CMK (cell line): ENCODE measurements at regions not wholly inside any gene's neighbourhood (a gene's known extent, or its start where the extent isn't known, plus 50 kb on each side); places are given as distances from the start of the nearest gene placed in this dataset.

Experiments
- DNase-seq: peaks from one replicate; pipeline ENCODE4 v3.0.0-alpha.2; 2010; ENCODE audit warnings: low read depth

GRCh38 chr17:79219208-79219935 is 144.7 kb downstream of the ENGASE start:
- no peak for DNase-seq

GRCh38 chr17:79218825-79219200 is 144.2 kb downstream of the ENGASE start:
- no peak for DNase-seq

GRCh38 chr17:79218175-79218824 is 143.7 kb downstream of the ENGASE start:
- DNase-seq = no peak

DNA sequence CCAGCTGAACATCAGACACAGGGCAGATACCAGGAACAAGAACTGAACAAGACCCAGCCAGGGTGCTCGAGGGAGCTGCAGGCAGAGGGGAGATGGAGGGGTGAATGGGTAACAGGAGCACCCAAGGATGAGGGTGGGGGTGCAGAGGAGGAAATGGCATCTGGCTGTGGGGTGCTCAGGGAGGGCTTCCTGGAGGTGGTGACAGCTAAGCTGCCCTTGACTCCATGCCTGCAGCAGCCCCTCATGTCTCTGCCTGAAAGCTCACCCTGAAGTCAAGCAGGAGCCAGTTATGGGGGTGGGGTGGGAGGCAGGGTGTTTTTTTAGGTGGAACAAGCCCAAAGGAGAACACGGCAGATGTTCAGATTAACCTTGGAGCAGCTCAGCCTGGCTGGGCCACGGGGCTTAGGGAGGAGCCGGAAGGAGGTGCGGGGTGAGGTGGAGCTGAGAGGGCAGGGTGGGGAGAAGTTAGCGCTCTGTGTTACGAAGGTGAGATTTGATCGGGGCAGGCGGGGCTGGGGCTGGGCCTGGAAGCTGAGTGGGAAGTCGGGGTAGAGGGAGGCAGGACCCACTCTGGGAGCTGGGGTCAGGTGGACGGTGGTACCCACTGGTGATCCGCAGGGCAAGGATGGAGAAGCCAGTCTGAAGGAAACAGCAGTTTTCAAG is 143.0 kb downstream of the ENGASE start:
- no peak for DNase-seq

- no peak for DNase-seq
Observed at GRCh38 chr17:79216826-79217225, 142.2 kb downstream of the ENGASE start.

DNA sequence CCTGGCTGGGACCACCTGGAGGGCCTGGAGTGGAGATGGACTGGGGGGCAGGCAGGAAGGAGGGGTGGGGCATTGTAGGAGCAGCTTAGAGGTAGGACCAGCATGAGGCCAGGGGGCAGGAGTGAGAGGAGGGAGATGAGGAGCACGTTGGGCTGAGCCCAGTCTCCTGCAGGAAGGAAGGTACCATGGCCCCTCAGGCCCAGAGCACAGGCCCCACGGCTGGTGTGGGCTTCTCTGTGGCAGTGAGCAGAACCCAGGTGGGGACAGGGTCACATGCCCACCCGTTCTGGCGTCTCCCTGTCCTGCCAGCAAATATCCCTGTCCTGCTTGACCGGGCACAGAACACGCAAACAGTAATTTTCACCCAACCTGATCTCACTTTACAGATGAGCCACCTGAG is 141.8 kb downstream of the ENGASE start:
- DNase-seq = no peak

- no peak for DNase-seq
Observed at GRCh38 chr17:79215631-79216030, 141.0 kb downstream of the ENGASE start.

GRCh38 chr17:79214940-79215604 is 140.4 kb downstream of the ENGASE start:
- DNase-seq = peak; percentile 8

- DNase-seq = no peak
Observed at GRCh38 chr17:79214459-79214858, 139.8 kb downstream of the ENGASE start.

- no peak for DNase-seq
Observed at GRCh38 chr17:79213305-79213704, 138.7 kb downstream of the ENGASE start.

- no peak for DNase-seq
Observed at GRCh38 chr17:79212149-79213087, 137.8 kb downstream of the ENGASE start.

DNA sequence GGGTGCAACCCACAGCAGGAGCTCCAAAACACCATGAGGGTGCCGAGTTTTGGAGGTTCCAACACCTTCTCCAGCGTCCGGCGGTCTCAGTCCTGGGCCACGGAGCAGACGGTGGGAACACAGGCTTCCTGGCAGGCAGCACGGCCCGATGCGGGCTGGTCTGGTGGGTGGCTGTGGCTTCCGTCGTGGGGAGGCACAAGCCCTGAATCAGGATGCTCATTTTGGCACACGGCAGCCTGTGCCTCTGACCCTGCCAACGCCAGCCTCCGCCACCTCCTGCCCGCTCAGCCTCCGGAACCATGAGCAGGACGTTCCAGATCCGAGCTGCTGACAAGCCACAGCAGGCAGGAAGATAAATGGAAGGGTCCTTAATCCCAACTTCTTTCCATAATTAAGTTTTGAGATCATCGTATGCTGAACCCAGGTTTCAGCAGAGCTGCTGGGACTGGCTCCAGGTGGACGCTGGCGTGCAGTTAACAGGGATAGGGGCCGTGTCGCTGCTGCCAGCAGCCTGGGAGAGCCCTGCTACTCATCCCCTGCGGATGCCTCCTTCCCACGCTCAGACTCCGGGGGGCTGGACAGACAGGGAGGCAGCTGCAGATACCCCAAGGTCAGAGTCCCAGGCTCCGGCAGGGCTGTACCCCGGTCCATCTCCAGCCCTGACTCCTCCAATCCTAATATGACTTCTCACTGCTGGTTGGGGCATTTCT is 136.6 kb downstream of the ENGASE start:
- DNase-seq = no peak

- DNase-seq = no peak
Observed at GRCh38 chr17:79210638-79211037, 136.0 kb downstream of the ENGASE start.

- no peak for DNase-seq
Observed at GRCh38 chr17:79207960-79208359, 133.3 kb downstream of the ENGASE start.

DNA sequence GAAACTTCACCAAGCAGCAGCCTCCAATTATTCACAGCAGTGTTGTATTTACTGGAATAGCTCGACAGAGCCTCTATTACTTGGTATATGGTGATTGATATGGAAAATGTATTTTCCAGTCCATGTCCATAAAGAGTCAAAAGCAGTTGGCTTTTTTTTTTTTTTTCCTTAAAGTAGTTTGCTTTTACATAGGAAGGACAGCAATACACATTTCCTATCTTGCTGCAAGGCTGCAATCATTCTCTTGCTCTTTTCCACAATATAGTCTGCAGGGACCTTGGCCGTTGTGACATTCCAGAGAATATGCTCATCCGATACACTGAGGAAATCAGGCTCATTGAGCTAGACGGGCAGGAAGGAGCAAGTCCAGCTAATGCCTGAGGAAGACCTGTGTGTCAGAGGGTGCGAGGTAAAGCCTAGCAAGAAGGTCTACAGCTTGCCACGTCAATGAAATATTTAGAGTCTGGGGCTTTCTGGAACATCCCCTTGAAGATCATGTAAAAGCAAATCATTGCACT is 131.1 kb downstream of the ENGASE start:
- no peak for DNase-seq

GRCh38 chr17:79204261-79204660 is 129.6 kb downstream of the ENGASE start:
- DNase-seq = no peak

GRCh38 chr17:79203657-79204056 is 129.0 kb downstream of the ENGASE start:
- no peak for DNase-seq

DNA sequence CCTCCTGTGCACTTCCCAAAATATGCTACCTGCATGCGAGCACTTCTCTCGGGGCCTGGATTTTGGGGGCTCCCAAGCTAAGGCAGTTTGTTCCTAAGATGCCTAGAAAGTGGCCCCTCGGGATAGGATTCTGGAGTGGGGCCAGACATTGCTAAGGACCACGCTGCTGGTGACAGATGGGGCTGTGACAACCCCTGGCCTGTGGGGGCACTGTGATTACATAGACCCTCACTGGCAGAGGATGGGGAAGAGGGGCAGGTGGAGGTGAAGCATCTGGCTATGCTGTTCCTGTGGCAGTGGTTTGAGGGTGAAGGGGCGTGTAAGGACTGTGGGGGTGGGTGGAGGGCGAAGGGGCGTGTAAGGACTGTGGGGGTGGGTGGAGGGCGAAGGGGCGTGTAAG is 128.4 kb downstream of the ENGASE start:
- DNase-seq = no peak

DNA sequence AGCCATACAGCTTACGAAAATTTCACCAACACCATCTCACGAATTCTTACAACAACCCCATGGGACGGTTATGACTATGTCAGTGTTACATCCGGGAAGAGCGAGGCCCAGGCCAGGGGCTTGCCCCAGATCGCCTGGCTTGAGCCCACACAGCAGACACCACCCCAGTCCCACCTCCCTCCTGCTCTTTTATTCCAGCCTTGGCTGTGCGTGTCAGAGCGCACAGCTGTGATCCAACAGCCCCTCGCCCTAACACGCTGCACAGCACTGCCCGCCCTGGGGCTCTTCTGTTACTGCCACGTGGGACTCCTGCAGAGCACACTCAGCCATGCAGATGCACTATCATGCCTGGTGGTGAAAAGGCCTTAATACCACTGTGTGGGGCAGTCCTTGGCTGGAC is 127.9 kb downstream of the ENGASE start:
- DNase-seq = no peak

- DNase-seq = no peak
Observed at GRCh38 chr17:79201536-79202227, 127.1 kb downstream of the ENGASE start.
